MM.1S (cell line): ENCODE measurements at regions not wholly inside any gene's neighbourhood (a gene's known extent, or its start where the extent isn't known, plus 50 kb on each side); places are given as distances from the start of the nearest gene placed in this dataset.

ENCODE experiments used
- DNase-seq: peaks from one replicate; pipeline ENCODE4 v3.0.0-alpha.2; 2015
- H2AFZ ChIP-seq: fragments of 300-600 bp; sonication (generic); 2 replicates; pipeline ENCODE4 v1.6.0; 2016; ENCODE audit warnings: antibody characterized with exemption, low read length
- H3F3A ChIP-seq: fragments of 300-600 bp; sonication (generic); 2 replicates; pipeline ENCODE4 v1.6.1; 2016; ENCODE audit warnings: mild to moderate bottlenecking, antibody characterized with exemption, low read length, moderate library complexity, mixed read lengths; ENCODE audit not compliant: insufficient read depth
- H3K27ac ChIP-seq: fragments of 300-600 bp; sonication (generic); 2 replicates; pipeline ENCODE4 v1.5.1; 2016; ENCODE audit warnings: mild to moderate bottlenecking, low read length
- H3K27me3 ChIP-seq: fragments of 300-600 bp; sonication (generic); replicated peaks from 2 replicates; pipeline ENCODE4 v1.6.0; 2016; ENCODE audit warnings: low read length; ENCODE audit not compliant: insufficient read depth
- H3K36me3 ChIP-seq: fragments of 300-600 bp; sonication (generic); replicated peaks from 2 replicates; pipeline ENCODE4 v1.6.1; 2016; ENCODE audit warnings: mild to moderate bottlenecking, low read length, mixed read lengths; ENCODE audit not compliant: insufficient read depth
- H3K4me1 ChIP-seq: fragments of 300-600 bp; sonication (generic); 2 replicates; pipeline ENCODE4 v1.6.1; 2016; ENCODE audit warnings: low read length, mixed read lengths
- H3K4me2 ChIP-seq: fragments of 300-600 bp; sonication (generic); 2 replicates; pipeline ENCODE4 v1.6.0; 2016; ENCODE audit warnings: low read depth, low read length
- H3K4me3 ChIP-seq: fragments of 300-600 bp; sonication (generic); 2 replicates; pipeline ENCODE4 v1.5.1; 2016; ENCODE audit warnings: low read length, mixed read lengths
- H3K79me2 ChIP-seq: fragments of 300-600 bp; sonication (generic); 2 replicates; pipeline ENCODE4 v1.6.1; 2016; ENCODE audit warnings: mixed run types, low read length, mixed read lengths
- H3K9ac ChIP-seq: fragments of 300-600 bp; sonication (generic); 2 replicates; pipeline ENCODE4 v1.6.1; 2016; ENCODE audit warnings: low read length, mixed read lengths
- H3K9me2 ChIP-seq: fragments of 300-600 bp; sonication (generic); replicated peaks from 2 replicates; pipeline ENCODE4 v1.6.1; 2016; ENCODE audit warnings: mild to moderate bottlenecking, low read length, mixed read lengths; ENCODE audit not compliant: insufficient read depth
- H3K9me3 ChIP-seq: fragments of 300-600 bp; sonication (generic); replicated peaks from 2 replicates; pipeline ENCODE4 v1.6.1; 2016; ENCODE audit warnings: mild to moderate bottlenecking, low read length, mixed read lengths; ENCODE audit not compliant: insufficient read depth
- H4K20me1 ChIP-seq: fragments of 300-600 bp; sonication (generic); 2 replicates; pipeline ENCODE4 v1.6.1; 2016; ENCODE audit warnings: mild to moderate bottlenecking, low read length, moderate library complexity, mixed read lengths; ENCODE audit not compliant: insufficient read depth
- CTCF ChIP-seq: fragments of 300-600 bp; sonication (generic); IDR thresholded peaks from 2 replicates; pipeline ENCODE4 v1.5.1; 2016; ENCODE audit warnings: antibody characterized with exemption, low read length, mixed read lengths
- EZH2 ChIP-seq: fragments of 300-600 bp; sonication (generic); optimal IDR thresholded peaks from 2 replicates; pipeline ENCODE3; 2017; ENCODE audit warnings: low read depth, mild to moderate bottlenecking, antibody characterized with exemption, low read length, mixed read lengths
- EZH2phosphoT487 ChIP-seq: fragments of 300-600 bp; sonication (generic); IDR thresholded peaks from 2 replicates; pipeline ENCODE4 v1.6.1; 2018; ENCODE audit warnings: antibody characterized with exemption, low read length

DNA sequence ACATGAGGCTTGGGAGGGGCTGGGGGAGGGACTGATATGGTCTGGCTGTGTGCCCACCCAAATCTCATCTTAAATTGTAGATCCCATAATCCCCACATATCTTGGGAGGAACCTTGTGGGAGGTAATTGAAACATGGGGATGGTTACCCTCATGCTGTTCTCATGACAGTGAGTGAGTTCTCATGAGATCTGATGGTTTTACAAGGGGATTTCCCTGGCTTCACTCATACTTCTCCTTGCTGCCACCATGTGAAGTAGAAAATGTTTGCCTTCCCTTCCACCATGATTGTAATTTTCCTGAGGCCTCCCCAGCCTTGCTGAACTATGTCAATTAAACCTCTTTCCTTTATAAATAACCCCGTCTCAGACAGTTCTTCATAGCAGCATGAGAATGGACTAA, 362.9 kb downstream of the PCNX1 start:
- H3K36me3 ChIP-seq = no peaks in the 10 kb centered on the region
- H3K27me3 ChIP-seq = no peaks in the 10 kb centered on the region
- DNase-seq = no peak
- H2AFZ ChIP-seq = no peak overlapping the region
- H3F3A ChIP-seq = no peaks in the 10 kb centered on the region
- TF ChIP-seq EZH2phosphoT487 (no peak), CTCF (no peak), EZH2 (no peak)
- no peaks in the 10 kb centered on the region for H3K9me2 ChIP-seq
- H3K27ac ChIP-seq = no peak overlapping the region
- H3K4me2 ChIP-seq = no peak overlapping the region
- H4K20me1 ChIP-seq = no peaks in the 10 kb centered on the region
- no peak overlapping the region for H3K9ac ChIP-seq
- no peaks in the 10 kb centered on the region for H3K79me2 ChIP-seq
- no peak overlapping the region for H3K4me3 ChIP-seq
- peaks cover 8% of the 10 kb centered on the region for H3K4me1 ChIP-seq
- H3K9me3 ChIP-seq = no peaks in the 10 kb centered on the region

GRCh38 chr14:71271166-71271945, 364.1 kb downstream of the PCNX1 start:
- Histone ChIP-seq H3K27me3 (no peaks in the 10 kb centered on the region), H3K36me3 (no peaks in the 10 kb centered on the region), H4K20me1 (no peaks in the 10 kb centered on the region), H3K9ac (no peak overlapping the region), H2AFZ (no peak overlapping the region), H3K4me3 (no peak overlapping the region), H3F3A (no peaks in the 10 kb centered on the region), H3K4me2 (no peak overlapping the region), H3K9me2 (no peaks in the 10 kb centered on the region), H3K27ac (no peak overlapping the region), H3K79me2 (no peaks in the 10 kb centered on the region), H3K9me3 (no peaks in the 10 kb centered on the region), H3K4me1 (peaks cover 8% of the 10 kb centered on the region)
- DNase-seq = no peak
- no peak for TF ChIP-seq EZH2phosphoT487
- no peak for TF ChIP-seq EZH2
- no peak for TF ChIP-seq CTCF

GRCh38 chr14:71273366-71273765, 366.1 kb downstream of the PCNX1 start:
- no peak overlapping the region for H3K4me3 ChIP-seq
- TF ChIP-seq EZH2phosphoT487 = no peak
- TF ChIP-seq EZH2 = no peak
- TF ChIP-seq CTCF = no peak
- no peak overlapping the region for H3K27ac ChIP-seq
- H3K4me1 ChIP-seq = peaks cover 4% of the 10 kb centered on the region; the same call in 1 of the 2 replicates
- H4K20me1 ChIP-seq = no peaks in the 10 kb centered on the region
- no peaks in the 10 kb centered on the region for H3F3A ChIP-seq
- H3K9me2 ChIP-seq = no peaks in the 10 kb centered on the region
- H3K9me3 ChIP-seq = no peaks in the 10 kb centered on the region
- H3K79me2 ChIP-seq = no peaks in the 10 kb centered on the region
- no peak overlapping the region for H2AFZ ChIP-seq
- DNase-seq = no peak
- H3K4me2 ChIP-seq = no peak overlapping the region
- no peaks in the 10 kb centered on the region for H3K27me3 ChIP-seq
- no peaks in the 10 kb centered on the region for H3K36me3 ChIP-seq
- H3K9ac ChIP-seq = no peak overlapping the region
